NCI-H446 (cell line): ENCODE measurements at regions not wholly inside any gene's neighbourhood (a gene's known extent, or its start where the extent isn't known, plus 50 kb on each side); places are given as distances from the start of the nearest gene placed in this dataset.
A peak's percentile ranks its signal among the peaks of the same experiment; 100 is the strongest.

ENCODE experiments used
- DNase-seq, 2 experiments: peaks; one replicate each; lab custom pipeline; 2025; lab: John Stamatoyannopoulos, UW

DNA sequence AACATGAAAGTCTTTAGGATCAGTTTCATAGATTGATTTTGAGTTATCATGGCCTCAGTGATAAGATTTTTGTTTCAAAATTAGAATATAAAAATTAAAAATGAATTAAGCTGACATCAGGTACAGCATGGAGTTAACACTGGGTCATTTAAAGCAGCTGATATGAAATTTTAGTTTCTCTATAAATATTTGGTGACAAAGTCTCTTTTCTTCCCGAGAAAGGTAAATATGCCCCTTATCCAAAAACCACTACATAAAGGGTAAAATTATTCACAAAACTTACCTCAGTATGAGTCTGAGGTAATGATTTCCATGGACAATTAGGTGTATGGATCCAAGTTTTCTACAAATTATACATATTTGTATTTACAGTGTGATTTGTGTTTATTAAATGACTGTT, 121.5 kb upstream of the PJA2 start:
- no peak for DNase-seq

DNA sequence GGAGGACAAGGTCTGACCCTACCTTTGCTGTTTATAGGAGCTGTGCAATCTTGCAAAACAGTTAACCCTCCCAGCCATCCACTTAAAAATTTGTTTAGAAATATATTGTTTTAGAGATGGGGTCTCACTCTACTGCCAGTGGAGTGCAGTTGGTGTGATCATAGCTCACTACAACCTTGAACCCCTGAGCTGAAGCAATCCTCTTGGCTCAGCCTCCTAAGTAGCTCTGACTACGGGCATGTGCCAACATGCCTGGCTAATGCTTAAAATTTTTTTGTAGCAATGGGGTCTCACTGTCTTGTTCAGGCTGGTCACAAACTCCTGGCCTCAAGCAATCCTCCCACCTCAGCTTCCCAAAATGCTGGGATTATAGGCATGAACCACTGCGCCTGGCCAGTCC, 120.2 kb upstream of the PJA2 start:
- peak in 1 of 2 experiments; percentile 4 for DNase-seq

DNA sequence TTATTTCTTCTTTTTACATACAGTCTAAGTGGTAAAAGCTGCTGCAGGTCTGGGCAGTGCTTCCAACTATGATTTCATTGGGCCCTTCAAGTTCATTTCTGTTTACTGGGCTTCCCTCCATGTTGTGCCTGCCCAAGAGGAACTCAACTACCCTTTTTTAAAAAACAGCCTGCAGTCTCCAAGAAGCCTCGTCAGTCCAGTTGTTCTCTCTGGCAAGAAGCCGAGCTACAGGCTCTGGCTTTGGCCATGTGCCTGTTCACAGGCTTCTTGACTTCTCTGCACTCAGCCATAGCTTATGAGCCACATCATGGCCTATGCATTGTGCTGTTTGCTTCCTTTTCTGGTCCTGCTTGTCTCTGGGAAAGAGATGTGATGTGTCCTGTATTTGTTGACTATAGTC, 119.7 kb upstream of the PJA2 start:
- peak; percentile 84 to 96 for DNase-seq

DNA sequence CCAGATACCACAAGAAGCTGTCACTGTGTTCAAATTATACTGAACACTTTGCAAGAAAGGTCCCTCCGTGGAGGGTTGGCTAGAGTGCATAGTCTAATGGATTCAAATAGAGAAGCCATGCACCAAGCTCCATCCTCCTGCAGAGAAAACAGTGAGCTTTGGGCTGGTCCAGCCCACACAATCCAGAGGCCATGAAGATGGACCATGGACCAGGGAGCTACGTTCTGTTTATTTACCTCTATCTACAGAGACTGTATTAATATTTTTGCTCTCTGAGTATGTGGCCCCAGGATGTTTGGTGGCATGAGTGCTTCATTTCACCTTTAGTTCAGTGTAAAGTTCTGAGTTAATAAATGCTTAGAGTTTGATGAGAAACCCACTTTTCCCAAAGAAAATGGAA, 114.8 kb upstream of the PJA2 start:
- DNase-seq: no peak

DNA sequence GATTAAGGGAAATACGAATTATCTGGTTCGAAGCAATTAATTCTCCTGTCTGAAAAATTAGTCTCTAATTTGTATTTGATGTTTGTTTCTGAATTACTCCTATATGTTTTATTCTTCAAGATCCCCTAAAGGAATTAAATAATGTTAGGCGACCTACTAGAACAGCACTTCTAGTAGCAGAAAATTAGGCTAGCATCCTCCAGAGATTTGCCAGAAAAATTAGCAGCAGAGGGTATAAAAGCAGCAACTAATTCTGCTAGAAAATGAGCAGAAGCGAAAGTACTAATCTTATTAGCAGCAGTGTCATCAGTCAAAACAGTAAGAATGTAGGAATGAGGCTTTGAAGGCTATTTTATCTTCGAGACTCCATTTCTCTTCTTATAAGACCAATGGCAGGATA, 114.3 kb upstream of the PJA2 start:
- no peak for DNase-seq

DNA sequence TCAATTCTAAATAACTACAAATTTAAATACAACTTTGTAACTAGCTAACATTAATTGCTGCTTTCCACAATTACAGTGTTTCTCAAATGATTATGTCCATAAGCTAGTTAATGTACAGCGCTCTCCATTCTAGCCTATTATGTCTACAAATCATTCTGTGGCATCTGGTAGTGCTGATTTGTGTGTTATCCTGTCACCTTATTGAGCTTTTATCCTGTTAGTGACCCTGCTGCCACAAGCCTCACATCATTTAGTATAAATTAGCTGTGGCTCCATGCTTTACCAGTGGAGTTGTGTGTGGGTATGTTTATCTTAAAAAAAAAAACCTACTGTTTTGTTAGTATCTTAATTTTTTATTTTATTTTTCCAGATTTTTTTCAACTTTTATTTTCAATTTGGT, 112.6 kb upstream of the PJA2 start:
- no peak for DNase-seq

DNA sequence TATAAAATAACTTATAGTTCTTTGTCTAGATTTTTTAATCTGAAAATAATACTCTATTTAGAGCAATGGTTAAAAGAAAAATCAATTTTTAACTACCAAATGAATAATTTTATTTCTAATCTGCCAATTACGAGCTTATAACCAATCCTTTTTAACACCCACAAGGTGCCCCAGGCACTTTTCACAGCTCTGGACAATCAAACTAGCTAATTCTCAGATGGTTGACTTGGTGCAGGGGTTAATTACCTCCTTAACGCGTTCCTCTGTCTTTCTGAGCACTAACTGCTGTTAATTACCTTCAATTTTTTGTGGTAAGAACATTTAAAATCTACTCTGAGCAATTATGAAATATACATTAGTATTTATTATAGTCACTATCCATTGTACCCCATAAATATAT, 109.6 kb upstream of the PJA2 start:
- DNase-seq: no peak

DNA sequence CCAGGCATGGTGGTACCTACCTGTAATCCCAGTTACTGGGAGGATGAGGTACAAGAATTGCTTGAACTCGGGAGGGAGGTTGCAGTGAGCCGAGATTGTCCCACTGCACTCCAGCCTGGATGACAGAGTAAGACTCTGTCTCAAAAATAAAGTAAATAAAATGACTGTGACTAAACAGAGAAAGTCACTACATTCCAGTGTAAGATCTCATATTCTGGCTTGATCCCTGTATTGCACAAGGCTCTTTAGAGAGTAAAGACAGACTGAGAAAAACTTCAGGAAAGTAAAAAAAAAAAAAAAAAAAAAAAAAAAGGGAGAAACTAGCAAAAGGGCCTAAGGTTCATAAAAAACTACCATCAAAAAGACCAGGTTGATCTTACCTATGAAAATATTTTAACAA, 106.6 kb upstream of the PJA2 start:
- no peak for DNase-seq

DNA sequence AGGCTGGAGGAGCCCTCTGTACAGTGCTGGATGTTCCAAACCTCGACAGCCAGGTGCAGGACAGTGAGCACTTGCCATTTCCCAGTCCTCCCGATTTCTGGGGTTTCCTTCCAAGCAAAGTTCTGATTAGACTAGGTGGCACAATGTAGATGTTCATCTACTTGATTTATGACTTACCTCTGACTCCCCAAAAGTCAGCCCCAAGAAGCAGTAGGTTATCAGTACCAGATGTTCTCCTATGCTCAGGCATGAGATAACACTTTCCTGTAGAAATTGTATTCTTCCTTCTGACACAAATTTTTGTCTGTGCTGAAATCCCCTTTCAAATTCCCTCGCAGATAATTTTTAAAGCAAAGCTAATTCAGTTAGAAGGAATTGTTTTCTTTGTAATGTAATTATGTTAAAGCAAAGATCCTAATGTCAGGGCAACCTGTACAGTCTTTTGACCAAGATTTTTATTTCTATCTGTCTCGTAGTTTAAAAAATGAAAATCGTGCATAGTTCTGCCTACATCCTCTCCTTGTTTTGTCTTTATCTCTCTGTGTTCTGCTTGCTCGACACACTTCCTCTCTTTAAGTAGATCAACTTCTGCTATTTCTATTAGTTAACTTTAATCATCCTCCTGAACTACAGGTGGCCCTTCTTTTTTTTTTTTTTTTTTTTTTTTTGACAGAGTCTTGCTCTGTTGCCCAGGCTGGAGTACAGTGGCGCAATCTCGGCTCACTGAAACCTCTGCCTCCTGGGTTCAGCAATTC, 102.4 kb upstream of the PJA2 start:
- DNase-seq: no peak

DNA sequence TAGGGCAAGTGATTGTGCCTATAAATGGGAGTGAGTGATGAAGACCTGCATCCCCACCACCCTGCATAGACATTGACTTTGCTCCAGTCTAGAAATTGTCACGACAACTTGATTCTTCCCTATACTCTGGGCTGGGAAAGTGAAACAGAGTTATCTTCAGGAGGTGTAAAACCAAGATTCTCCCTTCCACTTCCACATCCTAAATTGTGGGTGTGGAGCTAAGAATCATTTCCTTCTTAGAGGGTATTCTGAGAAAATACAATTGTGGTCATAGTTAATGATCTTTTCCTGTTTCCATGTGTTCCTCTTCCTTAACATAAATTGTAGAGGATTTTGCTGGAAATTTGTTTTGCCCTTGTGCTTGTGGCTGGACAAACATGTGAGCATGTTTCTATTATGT, 96.8 kb upstream of the PJA2 start:
- no peak for DNase-seq

DNA sequence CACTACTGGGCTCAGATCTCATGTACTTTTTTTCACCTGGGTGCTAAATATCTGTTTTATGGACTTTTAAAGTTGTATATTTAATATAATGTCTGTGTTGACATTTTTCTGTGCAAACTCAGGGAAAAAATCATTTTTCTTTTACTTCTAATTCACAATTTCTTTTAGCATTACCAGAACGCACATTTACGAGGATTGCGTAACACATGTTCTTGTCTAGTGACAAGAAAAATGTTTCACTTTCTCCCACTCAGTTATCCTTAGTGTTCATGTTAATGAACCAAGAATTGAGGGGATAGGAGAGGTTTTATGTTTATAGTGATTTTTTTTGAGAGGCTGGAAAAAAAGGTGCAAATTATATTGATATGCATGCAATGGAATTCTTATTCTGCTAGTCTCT, 86.3 kb upstream of the PJA2 start:
- no peak for DNase-seq

DNA sequence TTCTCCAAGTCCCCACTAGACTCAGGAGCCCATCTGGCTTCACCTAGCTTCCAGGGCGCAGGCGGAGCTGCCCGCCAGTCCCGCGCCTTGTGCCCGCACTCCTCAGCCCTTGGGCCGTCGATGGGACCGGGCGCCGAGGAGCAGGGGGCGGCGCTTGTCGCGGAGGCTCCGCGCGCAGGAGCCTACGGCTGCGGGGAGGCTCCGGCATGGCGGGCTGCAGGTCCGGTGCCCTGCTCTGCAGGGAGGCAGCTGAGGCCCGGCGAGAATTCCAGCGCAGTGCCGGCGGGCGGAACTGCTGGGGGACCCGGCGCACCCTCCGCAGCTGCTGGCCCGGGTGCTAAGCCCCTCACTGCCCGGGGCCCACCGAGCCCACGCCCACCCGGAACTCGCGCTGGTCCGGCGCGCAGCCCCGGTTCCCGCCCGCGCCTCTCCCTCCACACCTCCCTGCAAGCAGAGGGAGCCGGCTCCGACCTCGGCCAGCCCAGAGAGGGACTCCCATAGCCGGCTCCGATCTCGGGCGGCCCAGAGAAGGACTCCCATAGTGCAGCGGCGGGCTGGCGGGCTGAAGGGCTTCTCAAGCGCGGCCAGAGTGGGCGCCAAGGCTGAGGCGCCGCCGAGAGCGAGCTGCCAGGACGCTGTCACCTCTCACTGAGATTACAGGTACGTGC, 78.1 kb upstream of the PJA2 start:
- DNase-seq: no peak

DNA sequence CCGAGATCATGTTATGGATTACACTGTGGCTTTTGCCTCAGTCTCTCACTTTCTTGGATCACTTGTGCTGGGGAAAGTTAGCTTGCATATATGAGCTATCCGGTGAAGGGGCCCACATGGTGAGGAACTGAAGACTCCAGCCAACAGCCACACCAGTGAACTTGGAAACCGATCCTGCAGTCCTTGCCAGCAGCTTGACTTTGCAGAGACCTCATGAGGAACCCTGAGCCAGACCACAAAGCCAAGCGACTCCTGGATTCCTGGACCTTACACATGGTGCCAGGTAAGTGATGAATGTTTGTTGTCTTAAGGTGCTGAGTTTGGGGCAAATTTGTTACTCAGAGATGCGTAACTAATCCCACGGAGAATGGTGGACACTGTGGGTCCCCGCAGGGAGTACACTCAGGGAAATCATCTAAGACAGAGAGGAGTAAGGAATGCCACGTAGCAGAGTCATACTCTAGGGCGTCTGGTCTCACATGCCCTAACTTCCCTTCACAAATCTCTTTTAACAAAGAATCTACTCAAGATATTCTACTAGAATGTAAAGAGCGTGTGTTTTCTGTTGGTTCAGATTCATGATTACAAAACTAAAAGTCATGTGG, 76.5 kb upstream of the PJA2 start:
- peak; percentile 23 to 67 for DNase-seq

DNA sequence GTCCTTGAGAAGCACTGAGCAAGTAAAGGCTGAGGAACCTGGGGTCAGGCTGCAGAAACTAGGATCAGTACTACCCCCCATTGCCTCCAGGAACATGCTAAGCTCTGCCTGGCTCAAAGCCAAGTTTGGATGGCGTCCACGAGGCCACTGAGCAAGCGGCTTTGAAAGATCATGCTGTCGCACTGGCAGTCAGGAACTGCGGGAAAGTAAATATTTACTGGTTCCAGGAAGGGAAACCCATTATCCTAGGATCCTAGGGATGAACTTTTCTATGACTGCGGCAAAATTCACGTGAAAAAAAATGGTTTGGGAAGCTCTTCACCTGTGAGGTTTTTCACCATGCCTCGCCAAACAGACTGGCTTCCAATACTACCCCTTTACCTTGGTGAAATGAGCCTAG, 75.3 kb upstream of the PJA2 start:
- DNase-seq: peak; percentile 42 to 84

DNA sequence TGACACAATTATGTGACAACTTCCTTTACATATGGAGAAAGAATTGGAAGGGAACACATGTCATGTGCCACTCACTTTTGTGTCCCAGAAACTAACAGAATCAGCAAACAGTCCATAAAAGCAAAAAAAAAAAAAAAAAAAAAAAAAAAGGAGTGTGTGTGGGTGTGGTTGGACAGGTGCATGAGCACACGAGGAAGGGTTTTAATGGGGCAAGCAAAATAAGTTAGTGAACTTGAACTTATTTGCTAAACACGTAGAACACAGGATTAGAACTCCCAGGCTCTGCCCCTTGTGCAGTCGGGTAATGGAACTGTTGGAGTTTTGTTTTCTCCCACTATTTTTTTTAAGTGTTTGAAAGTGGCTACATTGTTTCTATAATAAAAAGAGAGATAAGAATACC, 74.8 kb upstream of the PJA2 start:
- DNase-seq: no peak

DNA sequence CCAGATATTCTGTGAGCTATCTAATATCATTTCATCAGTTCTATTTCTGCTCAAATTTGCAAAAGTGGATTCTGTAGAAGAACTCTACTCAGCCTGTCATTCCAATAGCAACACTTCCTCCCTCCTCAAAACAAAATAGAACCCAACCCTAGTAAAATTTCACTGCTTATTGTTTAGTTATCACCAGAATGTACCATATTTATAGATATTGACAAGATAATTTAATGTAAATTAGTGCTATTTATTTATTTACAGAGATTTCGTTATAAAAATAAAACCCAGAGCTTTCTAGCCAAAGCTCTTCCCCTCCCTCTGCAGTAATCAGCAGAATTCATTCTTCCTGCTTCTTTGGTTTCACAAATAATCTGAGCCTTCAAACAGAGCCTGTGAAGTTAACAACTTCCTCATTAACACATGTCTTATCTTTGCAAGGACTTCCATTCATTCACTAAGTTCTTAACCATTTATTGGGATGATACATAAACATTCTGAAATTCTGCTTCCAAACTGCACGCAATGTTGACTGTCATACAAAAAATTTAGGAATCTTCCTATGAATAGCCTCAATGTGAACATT, 73.7 kb upstream of the PJA2 start:
- no peak for DNase-seq

DNA sequence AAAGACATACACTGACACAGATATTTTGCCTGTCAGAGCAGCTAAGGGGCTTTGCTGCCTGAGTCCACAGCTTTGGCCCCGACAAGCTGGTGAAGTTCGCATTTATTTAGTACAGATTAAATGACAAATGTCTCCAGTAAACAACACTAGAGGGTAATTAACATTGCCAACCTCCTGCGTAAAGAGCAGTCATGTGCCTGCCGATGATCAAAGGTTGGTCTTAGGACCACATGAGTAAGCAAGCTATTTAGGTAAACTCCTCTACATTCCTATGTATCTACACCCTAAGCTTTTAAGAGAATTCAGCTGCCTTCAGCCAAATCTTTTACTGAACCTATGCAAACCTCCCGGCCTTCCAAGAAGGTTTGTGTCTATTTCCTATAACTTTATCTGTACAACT, 73.0 kb upstream of the PJA2 start:
- DNase-seq: no peak

DNA sequence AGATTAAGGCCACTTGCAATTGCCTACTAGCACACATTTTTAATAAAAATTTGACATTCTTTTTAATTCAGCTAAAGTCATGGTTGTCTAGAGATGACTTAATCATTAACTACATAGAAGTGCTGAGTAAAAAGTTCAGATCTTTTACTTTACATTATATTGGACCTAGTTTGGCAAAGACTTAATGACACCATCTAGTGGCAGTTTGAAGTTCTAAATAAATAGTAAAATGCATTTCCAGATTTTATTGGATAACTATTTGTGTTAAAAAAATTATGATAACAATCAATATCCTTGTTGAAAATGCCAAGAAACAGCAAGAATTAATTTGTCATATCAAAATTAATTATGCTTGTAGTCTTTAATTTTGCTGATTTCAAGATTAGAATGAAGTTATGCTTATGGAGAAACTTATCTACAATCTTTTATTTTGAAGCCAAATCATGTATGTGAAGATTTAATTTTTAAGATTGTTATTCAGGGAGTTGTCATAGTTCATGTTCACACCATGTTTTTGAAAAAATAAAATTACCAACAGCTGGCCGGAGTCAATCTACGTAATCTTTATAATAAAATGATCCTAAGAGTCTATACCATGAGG, 69.6 kb upstream of the PJA2 start:
- DNase-seq: peak in 1 of 2 experiments; percentile 56

DNA sequence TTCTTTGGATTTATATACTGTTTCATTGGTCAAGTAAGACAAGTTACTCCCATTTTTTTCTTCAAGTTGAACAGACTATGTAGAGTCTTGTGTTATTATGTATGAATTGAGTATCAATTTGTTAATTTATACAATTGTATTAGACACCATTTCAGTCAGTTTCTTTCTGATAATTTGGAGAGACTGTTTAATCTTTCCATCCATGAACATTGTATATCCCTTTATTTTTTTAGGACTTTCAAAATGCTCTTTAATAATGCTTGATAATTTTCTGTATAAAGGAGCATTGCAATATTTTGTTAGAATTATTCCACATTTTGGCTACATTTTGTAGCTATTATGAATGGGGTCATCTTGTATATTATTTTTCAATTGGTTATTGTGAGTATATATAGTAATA, 69.1 kb upstream of the PJA2 start:
- no peak for DNase-seq

DNA sequence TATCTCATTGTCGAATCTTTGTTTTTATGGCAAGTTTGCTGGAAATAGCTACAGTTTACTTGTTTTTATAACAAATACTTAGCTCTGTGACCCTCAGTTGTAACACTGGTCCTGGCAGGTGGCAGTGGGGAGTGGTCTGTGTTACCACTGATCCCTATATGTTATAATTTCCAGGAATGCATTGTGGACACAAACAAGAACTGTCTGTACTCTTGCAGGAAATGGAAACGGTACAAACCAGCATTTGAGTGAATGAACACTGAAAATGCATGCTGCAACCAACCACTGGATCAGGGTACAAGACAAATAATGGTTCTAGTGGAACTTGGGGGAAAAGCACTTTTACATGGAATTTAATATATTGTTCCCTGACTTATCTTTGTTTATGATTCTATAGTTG, 66.5 kb upstream of the PJA2 start:
- DNase-seq: no peak

DNA sequence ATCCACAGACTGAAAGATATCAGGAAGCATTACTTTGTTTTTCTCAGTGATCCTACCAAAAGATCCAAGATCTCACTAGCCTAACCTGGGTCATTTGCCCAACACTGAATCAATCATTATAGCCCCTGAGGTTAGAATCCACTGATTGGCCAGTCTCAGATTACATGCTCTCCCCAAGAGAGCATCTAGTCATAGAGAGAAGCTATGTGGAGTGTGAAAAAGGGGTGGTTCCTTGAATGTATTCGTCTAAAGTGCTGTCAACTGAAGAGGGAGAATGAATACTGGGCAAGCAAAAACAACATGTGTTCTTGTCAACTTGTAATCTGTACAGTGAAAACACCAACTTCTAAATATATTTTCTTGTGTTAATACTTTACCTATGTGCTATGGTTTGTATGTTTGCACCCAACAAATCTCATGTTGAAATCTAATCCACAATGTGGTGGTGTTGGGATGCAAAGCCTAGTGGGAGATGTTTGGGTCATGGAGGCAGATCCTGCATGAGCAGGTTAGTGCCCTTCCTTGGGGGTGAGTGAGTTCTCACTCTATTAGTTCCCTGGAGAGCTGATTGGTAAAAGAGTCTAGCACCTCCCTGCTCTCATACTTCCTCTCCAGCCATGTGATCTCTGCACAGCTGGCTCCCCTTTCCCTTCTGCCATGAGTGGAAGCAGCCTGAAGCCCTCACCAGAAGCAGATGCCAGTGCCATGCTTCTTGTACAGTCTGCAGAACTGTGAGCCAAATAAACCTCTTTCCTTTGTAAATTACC, 60.3 kb upstream of the PJA2 start:
- DNase-seq: no peak
